ENCODE measurements at regions not wholly inside any gene's neighbourhood (a gene's known extent, or its start where the extent isn't known, plus 50 kb on each side); places are given as distances from the start of the nearest gene placed in this dataset.
"Not testable (repeated sequence)": the region's sequence is repeated elsewhere in the genome, so short reads cannot be mapped to it uniquely, and the experiment has no call there.

- H3K4me1 ChIP-seq (ENCODE audit: insufficient read depth, low read length), result no peaks in the 10 kb centered on the region
- no peaks in the 10 kb centered on the region for H3K9me3 ChIP-seq (ENCODE audit: control insufficient read depth, low read depth, low read length)
- H2AK5ac ChIP-seq (ENCODE audit: insufficient read length, low read length), result no peak overlapping the region
- no peak overlapping the region for H2BK12ac ChIP-seq (ENCODE audit: insufficient read length, low read depth, low read length)
- Mint-ChIP-seq H3K4me3 (no peak overlapping the region), H3K4me1 (peaks cover 8 to 11% of the 10 kb centered on the region in 2 experiments), H3K27ac (no peak overlapping the region), H3K27me3 (ENCODE audit: low read depth) (no peaks in the 10 kb centered on the region), H3K36me3 (ENCODE audit: insufficient read depth in 1 of 3, low read depth in 3 of 3) (no peaks in the 10 kb centered on the region; a peak in 1 of 7 replicates), H3K9me3 (no peaks in the 10 kb centered on the region; a peak in 2 of 5 replicates)
- no peak overlapping the region for H3K18ac ChIP-seq (ENCODE audit: insufficient read length, low read depth, low read length)
- H4K20me1 ChIP-seq (ENCODE audit: control insufficient read depth, insufficient read depth, insufficient read length), result no peaks in the 10 kb centered on the region
- no peak overlapping the region for H4K8ac ChIP-seq (replicated peaks; ENCODE audit: insufficient read length, low read depth, low read length)
- no peak overlapping the region for H3K4me2 ChIP-seq (ENCODE audit: insufficient read depth, insufficient read length, low read length)
- no peak overlapping the region for H4K5ac ChIP-seq (ENCODE audit: insufficient read length, low read depth, low read length)
- H3K4ac ChIP-seq (ENCODE audit: low read depth, low read length), result no peak overlapping the region
- no peak overlapping the region for H3K27ac ChIP-seq (ENCODE audit: insufficient read length, low read depth, low read length)
- no peaks in the 10 kb centered on the region for H3K79me1 ChIP-seq (ENCODE audit: insufficient read depth, low read depth, low read length, poor library complexity, severe bottlenecking)
- no peak overlapping the region for H2BK5ac ChIP-seq (ENCODE audit: insufficient read length, low read length)
- no peak overlapping the region for H3K9ac ChIP-seq (ENCODE audit: extremely low read depth, insufficient read length, low read length)
- H4K91ac ChIP-seq (ENCODE audit: insufficient read length, low read depth, low read length), result no peak overlapping the region
- H3K14ac ChIP-seq (ENCODE audit: insufficient read depth, low read length), result no peak overlapping the region
- no CpG with 5 or more reads among the region's 2 CpGs for WGBS (ENCODE audit: extremely low coverage, insufficient read length, low lambda C conversion rate)
- H3K23me2 ChIP-seq (ENCODE audit: insufficient read length, low read depth, low read length, poor library complexity, severe bottlenecking), result no peaks in the 10 kb centered on the region
- H3K23ac ChIP-seq (ENCODE audit: insufficient read length, low read depth, low read length), result no peak overlapping the region
- TF ChIP-seq, protein P1, sequence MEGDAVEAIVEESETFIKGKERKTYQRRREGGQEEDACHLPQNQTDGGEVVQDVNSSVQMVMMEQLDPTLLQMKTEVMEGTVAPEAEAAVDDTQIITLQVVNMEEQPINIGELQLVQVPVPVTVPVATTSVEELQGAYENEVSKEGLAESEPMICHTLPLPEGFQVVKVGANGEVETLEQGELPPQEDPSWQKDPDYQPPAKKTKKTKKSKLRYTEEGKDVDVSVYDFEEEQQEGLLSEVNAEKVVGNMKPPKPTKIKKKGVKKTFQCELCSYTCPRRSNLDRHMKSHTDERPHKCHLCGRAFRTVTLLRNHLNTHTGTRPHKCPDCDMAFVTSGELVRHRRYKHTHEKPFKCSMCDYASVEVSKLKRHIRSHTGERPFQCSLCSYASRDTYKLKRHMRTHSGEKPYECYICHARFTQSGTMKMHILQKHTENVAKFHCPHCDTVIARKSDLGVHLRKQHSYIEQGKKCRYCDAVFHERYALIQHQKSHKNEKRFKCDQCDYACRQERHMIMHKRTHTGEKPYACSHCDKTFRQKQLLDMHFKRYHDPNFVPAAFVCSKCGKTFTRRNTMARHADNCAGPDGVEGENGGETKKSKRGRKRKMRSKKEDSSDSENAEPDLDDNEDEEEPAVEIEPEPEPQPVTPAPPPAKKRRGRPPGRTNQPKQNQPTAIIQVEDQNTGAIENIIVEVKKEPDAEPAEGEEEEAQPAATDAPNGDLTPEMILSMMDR (conservative IDR thresholded peaks at IDR 0.05), result no peak
- H3K56ac ChIP-seq (ENCODE audit: insufficient read length, low read depth, low read length), result no peak overlapping the region
- no peak overlapping the region for H2BK20ac ChIP-seq (ENCODE audit: low read depth, low read length, poor library complexity, severe bottlenecking)
- no peak overlapping the region for H2AFZ ChIP-seq (ENCODE audit: low read length)
- H2BK15ac ChIP-seq (ENCODE audit: low read depth, low read length), result no peak overlapping the region
- no peak for DNase-seq
- no peak overlapping the region for H3T11ph ChIP-seq (ENCODE audit: low read length)
- no peaks in the 10 kb centered on the region for H3K27me3 ChIP-seq (ENCODE audit: insufficient read depth, low read length)
- H3K79me2 ChIP-seq (ENCODE audit: insufficient read depth, low read length), result no peaks in the 10 kb centered on the region
- no peak overlapping the region for H2BK120ac ChIP-seq (ENCODE audit: low read depth, low read length, poor library complexity, severe bottlenecking)
Measured at GRCh38 chr11:33529461-33529860, 171.2 kb downstream of the C11orf91 start.

DNA sequence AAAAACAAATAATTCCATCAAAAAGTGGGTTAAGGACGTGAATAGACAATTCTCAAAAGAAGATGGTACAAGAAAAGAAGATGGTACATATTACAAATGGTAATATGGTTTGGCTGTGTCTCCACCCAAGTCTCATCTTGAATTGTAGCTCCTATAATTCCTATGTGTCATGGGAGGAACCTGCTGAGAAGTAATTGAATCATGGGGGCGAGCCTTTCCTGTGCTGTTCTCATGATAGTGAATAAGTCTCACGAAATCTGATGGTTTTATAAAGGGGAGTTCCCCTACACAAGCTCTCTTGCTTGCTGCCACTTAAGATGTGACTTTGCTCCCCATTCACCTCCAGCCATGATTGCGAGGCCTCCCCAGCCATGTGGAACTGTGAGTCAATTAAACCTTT lies 172.9 kb downstream of the C11orf91 start:
- H3K79me1 ChIP-seq (ENCODE audit: insufficient read depth, low read depth, low read length, poor library complexity, severe bottlenecking); H3K23ac ChIP-seq (ENCODE audit: insufficient read length, low read depth, low read length); H2AFZ ChIP-seq (ENCODE audit: low read length); H3K56ac ChIP-seq (ENCODE audit: insufficient read length, low read depth, low read length); H2BK15ac ChIP-seq (ENCODE audit: low read depth, low read length); H4K5ac ChIP-seq (ENCODE audit: insufficient read length, low read depth, low read length); H2BK12ac ChIP-seq (ENCODE audit: insufficient read length, low read depth, low read length); H3K79me2 ChIP-seq (ENCODE audit: insufficient read depth, low read length); H3K18ac ChIP-seq (ENCODE audit: insufficient read length, low read depth, low read length); H3K36me3 Mint-ChIP-seq (ENCODE audit: insufficient read depth in 1 of 3, low read depth in 3 of 3); H4K8ac ChIP-seq (replicated peaks; ENCODE audit: insufficient read length, low read depth, low read length); H3K9me3 ChIP-seq (ENCODE audit: control insufficient read depth, low read depth, low read length); DNase-seq; H3K4me1 Mint-ChIP-seq; H3K14ac ChIP-seq (ENCODE audit: insufficient read depth, low read length); H2BK20ac ChIP-seq (ENCODE audit: low read depth, low read length, poor library complexity, severe bottlenecking); H3K4me1 ChIP-seq (ENCODE audit: insufficient read depth, low read length); H3K23me2 ChIP-seq (ENCODE audit: insufficient read length, low read depth, low read length, poor library complexity, severe bottlenecking); H2AK5ac ChIP-seq (ENCODE audit: insufficient read length, low read length); H3K27me3 ChIP-seq (ENCODE audit: insufficient read depth, low read length); H3K4me2 ChIP-seq (ENCODE audit: insufficient read depth, insufficient read length, low read length); H2BK120ac ChIP-seq (ENCODE audit: low read depth, low read length, poor library complexity, severe bottlenecking); H2BK5ac ChIP-seq (ENCODE audit: insufficient read length, low read length); H3K9ac ChIP-seq (ENCODE audit: extremely low read depth, insufficient read length, low read length); H3K4ac ChIP-seq (ENCODE audit: low read depth, low read length); H4K20me1 ChIP-seq (ENCODE audit: control insufficient read depth, insufficient read depth, insufficient read length); H3K9me3 Mint-ChIP-seq; H4K91ac ChIP-seq (ENCODE audit: insufficient read length, low read depth, low read length); H3K27ac ChIP-seq (ENCODE audit: insufficient read length, low read depth, low read length); H3K27me3 Mint-ChIP-seq (ENCODE audit: low read depth); H3K4me3 Mint-ChIP-seq; H3T11ph ChIP-seq (ENCODE audit: low read length); H3K27ac Mint-ChIP-seq: not testable (repeated sequence)
- no CpG with 5 or more reads among the region's 4 CpGs for WGBS (ENCODE audit: extremely low coverage, insufficient read length, low lambda C conversion rate)
